NCI-H2171 (cell line): ENCODE measurements at regions not wholly inside any gene's neighbourhood (a gene's known extent, or its start where the extent isn't known, plus 50 kb on each side); places are given as distances from the start of the nearest gene placed in this dataset.

Source experiments
- DNase-seq: peaks from one replicate; lab custom pipeline; 2025; lab: John Stamatoyannopoulos, UW

DNA sequence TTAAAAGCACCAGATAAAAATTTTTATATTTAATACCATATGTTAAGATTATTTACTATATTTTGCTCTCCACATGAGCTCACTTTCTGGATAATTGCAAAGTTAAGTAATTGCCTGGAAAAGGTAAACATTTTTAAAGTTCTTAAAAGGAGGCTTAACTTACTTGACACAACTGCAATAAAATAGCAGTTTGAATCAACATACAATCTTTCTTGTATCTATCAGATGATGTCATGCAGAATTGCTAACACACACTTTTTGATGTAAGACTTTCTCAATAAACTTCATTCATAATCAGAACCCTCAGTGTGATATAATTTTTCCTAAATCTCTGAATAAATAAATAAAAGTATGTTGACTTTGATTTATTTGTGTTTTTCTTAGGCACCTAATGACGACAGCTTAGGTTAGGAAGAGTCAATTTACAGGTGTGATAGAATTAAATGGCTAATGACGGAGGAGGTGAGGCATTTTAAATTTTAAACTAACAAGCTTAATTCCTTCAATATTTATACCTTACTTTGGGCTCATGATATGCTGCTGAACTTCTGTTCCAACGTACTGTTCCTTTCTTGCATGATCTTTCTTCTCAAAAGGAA is 99.5 kb downstream of the LYPLAL1 start:
- no peak for DNase-seq

DNA sequence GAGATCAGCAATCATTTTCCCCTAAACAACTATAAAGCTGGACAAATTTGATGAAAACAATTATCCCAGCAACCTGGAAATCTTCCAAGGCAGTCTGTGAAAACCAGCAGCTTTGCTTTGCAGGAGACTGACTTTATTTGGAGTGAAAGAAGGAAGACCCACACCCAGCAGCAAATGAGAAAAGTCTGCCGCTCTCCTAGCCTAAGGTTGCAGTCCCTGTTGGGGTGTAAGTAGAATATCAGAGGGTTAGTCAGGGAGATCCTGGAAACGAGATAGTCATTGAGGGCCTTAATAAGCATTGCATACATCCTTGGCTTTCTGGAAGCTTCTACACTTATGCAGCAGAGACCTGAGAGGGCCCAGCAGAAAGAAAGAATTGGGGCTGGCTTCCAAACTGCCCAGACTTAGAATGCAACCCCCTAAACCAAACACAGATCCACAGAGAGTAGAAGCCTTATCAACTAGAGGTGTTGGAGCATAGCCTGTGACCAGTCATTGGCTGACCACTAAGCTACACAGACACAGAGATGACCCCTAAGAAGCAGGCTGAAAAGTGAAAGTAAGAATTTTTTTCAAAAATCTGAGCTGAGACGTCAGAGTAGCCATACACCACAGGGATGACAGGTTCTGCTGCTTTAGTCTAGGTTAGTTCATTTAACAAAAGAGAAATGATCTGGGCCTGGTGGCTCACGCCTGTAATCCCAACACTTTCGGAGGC is 98.3 kb downstream of the LYPLAL1 start:
- no peak for DNase-seq

DNA sequence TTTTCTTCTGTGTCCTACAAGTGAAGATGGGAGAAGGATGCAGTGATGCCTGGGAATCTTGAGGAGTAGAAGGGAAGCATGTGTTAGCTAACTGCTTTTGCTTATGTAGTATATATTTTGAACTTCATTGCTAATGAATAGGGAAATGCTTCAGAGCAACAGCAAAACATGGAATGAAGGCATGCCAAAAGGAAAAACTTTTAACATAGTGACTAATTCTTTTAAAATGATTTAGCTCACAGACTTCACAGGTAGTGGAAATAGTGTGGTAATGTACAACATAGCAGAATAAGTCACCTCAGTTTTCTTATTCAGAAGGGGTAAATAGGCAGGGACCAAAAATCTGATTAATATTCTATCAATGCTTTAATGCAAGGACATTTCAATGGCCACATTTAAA is 95.5 kb downstream of the LYPLAL1 start:
- no peak for DNase-seq

DNA sequence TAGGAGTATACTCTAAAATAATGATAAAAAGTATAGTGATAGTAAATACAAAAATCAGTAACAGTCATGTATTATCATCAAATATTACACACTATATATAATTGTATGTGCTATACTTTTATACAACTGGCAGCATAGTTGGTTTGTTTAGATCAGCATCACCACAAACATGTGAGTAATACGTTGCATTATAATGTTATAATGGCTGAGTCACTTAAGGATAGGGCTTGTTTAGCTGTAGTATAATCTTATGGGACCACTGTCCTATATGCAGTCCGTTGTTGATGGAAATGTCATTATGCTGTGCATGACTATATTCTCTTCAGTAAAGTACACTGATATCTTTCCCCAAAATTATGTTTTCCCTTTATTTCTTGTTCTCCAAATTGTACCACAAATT is 92.8 kb downstream of the LYPLAL1 start:
- no peak for DNase-seq

DNA sequence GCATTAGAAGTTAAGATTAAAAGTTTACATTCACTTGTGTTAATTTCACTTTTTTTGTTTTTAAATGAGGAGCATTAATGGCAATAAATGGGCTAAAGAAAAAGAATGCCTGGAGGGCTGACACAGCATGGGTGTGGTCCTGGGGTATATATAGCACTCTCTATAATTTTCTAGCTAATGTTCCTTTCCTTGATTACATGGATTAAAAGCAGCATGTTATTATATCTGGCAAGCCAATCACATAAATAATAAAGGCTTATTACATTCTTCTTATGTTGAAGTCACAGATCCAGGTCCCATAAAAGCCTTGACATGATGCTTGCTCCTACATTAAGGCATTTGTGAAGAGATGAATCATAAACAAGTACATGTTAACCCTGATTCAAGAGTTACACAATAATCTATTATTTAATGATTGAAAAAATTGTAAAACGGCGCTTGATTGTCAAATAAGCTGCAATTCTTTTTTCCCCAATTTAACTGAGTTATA is 91.4 kb downstream of the LYPLAL1 start:
- DNase-seq = no peak

DNA sequence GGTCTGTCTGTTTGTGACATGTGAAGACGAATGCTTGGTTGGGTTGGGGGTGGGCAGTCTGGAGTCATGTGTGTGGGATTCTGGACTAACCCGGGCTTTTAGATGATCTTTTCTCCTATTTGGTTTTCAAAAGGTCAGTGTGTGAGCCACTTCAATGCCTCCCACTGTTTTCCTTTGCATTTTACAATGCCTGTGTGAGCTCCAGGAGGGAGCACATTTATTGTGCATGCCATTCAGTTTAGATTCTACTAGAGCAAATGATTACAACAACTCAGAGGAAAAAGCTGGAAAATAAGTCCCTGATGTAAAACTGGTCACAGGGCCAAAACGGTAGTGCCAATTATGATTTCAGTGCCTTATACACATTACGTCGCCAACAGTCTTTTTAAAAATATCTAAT is 90.9 kb downstream of the LYPLAL1 start:
- DNase-seq = no peak
